ENCODE measurements at regions not wholly inside any gene's neighbourhood (a gene's known extent, or its start where the extent isn't known, plus 50 kb on each side); places are given as distances from the start of the nearest gene placed in this dataset.

DNA sequence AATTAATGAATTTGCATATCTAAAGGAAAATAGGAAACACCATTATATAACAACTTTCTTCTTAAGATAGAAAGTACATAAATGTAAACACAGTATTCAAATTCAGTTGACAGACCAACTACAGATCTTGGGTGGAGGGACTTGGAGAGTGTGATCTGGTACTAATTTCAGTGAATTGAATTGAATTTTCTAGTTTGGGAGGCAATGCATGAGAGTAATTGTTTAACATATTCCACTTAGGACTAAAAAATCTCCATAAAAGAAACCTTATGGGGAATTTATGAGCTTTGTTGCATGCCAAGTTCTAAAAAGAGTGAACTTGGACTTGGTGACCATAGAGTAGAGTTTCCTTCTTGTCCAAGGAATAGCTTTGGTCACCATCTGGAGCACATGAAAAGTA, 261.1 kb upstream of the TTC29 start:
- TF ChIP-seq POLR2A (IDR thresholded peaks at IDR 0.05; ENCODE audit: low read length) (no peak), GATA1 (IDR thresholded peaks at IDR 0.05; ENCODE audit: low read depth, low read length) (no peak)

All from erythroblast (primary cell).